Activated T-cell treated with anti-CD3 and anti-CD28 coated beads for 1 hour (primary cell): ENCODE measurements at regions not wholly inside any gene's neighbourhood (a gene's known extent, or its start where the extent isn't known, plus 50 kb on each side); places are given as distances from the start of the nearest gene placed in this dataset.
"Not testable (repeated sequence)": the region's sequence is repeated elsewhere in the genome, so short reads cannot be mapped to it uniquely, and the experiment has no call there.

ENCODE experiments used
- DNase-seq: peaks from one replicate; pipeline ENCODE4 v3.0.0-alpha.2; 2020; ENCODE audit warnings: low read depth

GRCh38 chr5:81826128-81826527, 75.2 kb upstream of the SSBP2 start:
- DNase-seq, result no peak

- DNase-seq, result no peak
Observed at GRCh38 chr5:81825237-81825636, 74.3 kb upstream of the SSBP2 start.

- not testable (repeated sequence) for DNase-seq
Observed at GRCh38 chr5:81823736-81824135, 72.8 kb upstream of the SSBP2 start.

GRCh38 chr5:81820863-81821262, 70.0 kb upstream of the SSBP2 start:
- no peak for DNase-seq

GRCh38 chr5:81820318-81820636, 69.4 kb upstream of the SSBP2 start:
- DNase-seq, result no peak

GRCh38 chr5:81819556-81820317, 68.8 kb upstream of the SSBP2 start:
- DNase-seq, result no peak

GRCh38 chr5:81817980-81818379, 67.1 kb upstream of the SSBP2 start:
- DNase-seq, result no peak

- no peak for DNase-seq
Observed at GRCh38 chr5:81817086-81817485, 66.2 kb upstream of the SSBP2 start.

GRCh38 chr5:81815321-81815720, 64.4 kb upstream of the SSBP2 start:
- DNase-seq, result no peak

- no peak for DNase-seq
Observed at GRCh38 chr5:81808106-81808505, 57.2 kb upstream of the SSBP2 start.

- no peak for DNase-seq
Observed at GRCh38 chr5:81805086-81805485, 54.2 kb upstream of the SSBP2 start.

GRCh38 chr5:81803812-81804211, 52.9 kb upstream of the SSBP2 start:
- no peak for DNase-seq

- DNase-seq, result no peak
Observed at GRCh38 chr5:81802625-81803024, 51.7 kb upstream of the SSBP2 start.

- no peak for DNase-seq
Observed at GRCh38 chr5:81802020-81802419, 51.1 kb upstream of the SSBP2 start.

- no peak for DNase-seq
Observed at GRCh38 chr5:81800797-81801196, 49.9 kb upstream of the SSBP2 start.
